Smooth muscle cell (in vitro differentiated cells): ENCODE measurements at regions not wholly inside any gene's neighbourhood (a gene's known extent, or its start where the extent isn't known, plus 50 kb on each side); places are given as distances from the start of the nearest gene placed in this dataset.

ENCODE experiments used
- DNase-seq: peaks from one replicate; lab custom pipeline; 2025; ENCODE audit not compliant: unreplicated experiment; lab: John Stamatoyannopoulos, UW
- H2AFZ ChIP-seq: fragments of 200-600 bp; sonication (generic); 2 replicates; pipeline ENCODE4 v1.6.0; 2016; ENCODE audit warnings: antibody characterized with exemption, low read depth, mild to moderate bottlenecking
- H3F3A ChIP-seq: fragments of 200-600 bp; sonication (generic); 2 replicates; pipeline ENCODE4 v1.6.0; 2017; ENCODE audit warnings: antibody characterized with exemption, low read depth
- H3K27ac ChIP-seq: fragments of 200-600 bp; sonication (generic); 2 replicates; pipeline ENCODE4 v1.5.1; 2016; ENCODE audit warnings: low read depth, mild to moderate bottlenecking
- H3K27me3 ChIP-seq: fragments of 200-600 bp; sonication (generic); 2 replicates; pipeline ENCODE4 v1.6.1; 2016; ENCODE audit warnings: low read depth, mild to moderate bottlenecking
- H3K36me3 ChIP-seq: fragments of 200-600 bp; sonication (generic); 2 replicates; pipeline ENCODE4 v1.5.1; 2016; ENCODE audit warnings: low read depth
- H3K4me1 ChIP-seq: fragments of 200-600 bp; sonication (generic); 2 replicates; pipeline ENCODE4 v1.5.1; 2016; ENCODE audit warnings: low read depth
- H3K4me2 ChIP-seq: fragments of 200-600 bp; sonication (generic); 2 replicates; pipeline ENCODE4 v1.6.0; 2016; ENCODE audit warnings: mild to moderate bottlenecking
- H3K4me3 ChIP-seq: fragments of 200-600 bp; sonication (generic); 2 replicates; pipeline ENCODE4 v1.5.1; 2016; ENCODE audit warnings: mild to moderate bottlenecking
- H3K79me2 ChIP-seq: fragments of 200-600 bp; sonication (generic); 2 replicates; pipeline ENCODE4 v1.6.0; 2016; ENCODE audit warnings: low read depth, mild to moderate bottlenecking
- H3K9ac ChIP-seq: fragments of 200-600 bp; sonication (generic); 2 replicates; pipeline ENCODE4 v1.6.0; 2016; ENCODE audit warnings: low read depth
- H3K9me3 ChIP-seq: fragments of 200-600 bp; sonication (generic); replicated peaks from 2 replicates; pipeline ENCODE4 v1.5.1; 2016; ENCODE audit warnings: low read depth
- H4K20me1 ChIP-seq: fragments of 200-600 bp; sonication (generic); 2 replicates; pipeline ENCODE4 v1.6.0; 2016; ENCODE audit warnings: low read depth
- CTCF ChIP-seq: fragments of 200-600 bp; sonication (generic); IDR thresholded peaks from 2 replicates; pipeline ENCODE4 v1.5.1; 2017; ENCODE audit warnings: borderline replicate concordance, mild to moderate bottlenecking, antibody characterized with exemption; ENCODE audit not compliant: insufficient read depth, poor library complexity, severe bottlenecking
- WGBS: methylation state at CpG from one replicate; pipeline ENCODE4 v1.1.7; 2016; ENCODE audit warnings: low lambda C conversion rate; 5-methylcytosine and 5-hydroxymethylcytosine counted together

- H3K9me3 ChIP-seq, result no peaks in the 10 kb centered on the region
- 90% methylated on average over 1 of the region's 1 CpG for WGBS
- no peaks in the 10 kb centered on the region for H4K20me1 ChIP-seq
- TF ChIP-seq CTCF, result no peak
- H3K4me1 ChIP-seq, result peaks cover 28% of the 10 kb centered on the region
- H3F3A ChIP-seq, result no peaks in the 10 kb centered on the region
- no peak overlapping the region for H3K27ac ChIP-seq
- H3K4me2 ChIP-seq, result no peak overlapping the region
- no peaks in the 10 kb centered on the region for H3K79me2 ChIP-seq
- no peak overlapping the region for H2AFZ ChIP-seq
- DNase-seq, result no peak
- H3K36me3 ChIP-seq, result no peaks in the 10 kb centered on the region
- no peak overlapping the region for H3K9ac ChIP-seq
- H3K4me3 ChIP-seq, result no peak overlapping the region
- H3K27me3 ChIP-seq, result peaks cover 4% of the 10 kb centered on the region
Observed at GRCh38 chr1:216805953-216806352, 82.7 kb upstream of the ESRRG start.

- Histone ChIP-seq H3K4me3 (no peak overlapping the region), H3K27ac (no peak overlapping the region), H3K9ac (no peak overlapping the region), H3K4me1 (peaks cover 28% of the 10 kb centered on the region), H3K27me3 (peaks cover 4% of the 10 kb centered on the region), H2AFZ (no peak overlapping the region), H4K20me1 (no peaks in the 10 kb centered on the region), H3K4me2 (no peak overlapping the region), H3F3A (no peaks in the 10 kb centered on the region), H3K79me2 (no peaks in the 10 kb centered on the region), H3K36me3 (no peaks in the 10 kb centered on the region), H3K9me3 (no peaks in the 10 kb centered on the region)
- no peak for DNase-seq
- WGBS, result 64% methylated on average over 5 of the region's 5 CpGs
- TF ChIP-seq CTCF, result no peak
Observed at GRCh38 chr1:216805233-216805632, 82.0 kb upstream of the ESRRG start.

GRCh38 chr1:216804111-216804510, 80.9 kb upstream of the ESRRG start:
- H3K36me3 ChIP-seq, result no peaks in the 10 kb centered on the region
- no peaks in the 10 kb centered on the region for H3K79me2 ChIP-seq
- H4K20me1 ChIP-seq, result no peaks in the 10 kb centered on the region
- peaks cover 4% of the 10 kb centered on the region for H3K27me3 ChIP-seq
- TF ChIP-seq CTCF, result no peak
- H2AFZ ChIP-seq, result no peak overlapping the region
- DNase-seq, result no peak
- H3K9ac ChIP-seq, result no peak overlapping the region
- no peak overlapping the region for H3K4me3 ChIP-seq
- H3K4me2 ChIP-seq, result no peak overlapping the region
- peaks cover 28% of the 10 kb centered on the region for H3K4me1 ChIP-seq
- H3K27ac ChIP-seq, result no peak overlapping the region
- no peaks in the 10 kb centered on the region for H3F3A ChIP-seq
- H3K9me3 ChIP-seq, result no peaks in the 10 kb centered on the region
- WGBS, result 76% methylated on average over 7 of the region's 7 CpGs

GRCh38 chr1:216794586-216794985, 71.4 kb upstream of the ESRRG start:
- no peaks in the 10 kb centered on the region for H3K9me3 ChIP-seq
- no peak overlapping the region for H3K9ac ChIP-seq
- H3K4me1 ChIP-seq, result no peaks in the 10 kb centered on the region
- no peaks in the 10 kb centered on the region for H4K20me1 ChIP-seq
- H3K4me3 ChIP-seq, result no peak overlapping the region
- no peaks in the 10 kb centered on the region for H3K79me2 ChIP-seq
- H2AFZ ChIP-seq, result no peak overlapping the region
- no peaks in the 10 kb centered on the region for H3K36me3 ChIP-seq
- H3K27ac ChIP-seq, result no peak overlapping the region
- no peak for DNase-seq
- H3F3A ChIP-seq, result no peaks in the 10 kb centered on the region
- H3K4me2 ChIP-seq, result no peak overlapping the region
- no peaks in the 10 kb centered on the region for H3K27me3 ChIP-seq
- no peak for TF ChIP-seq CTCF
